HEK293T (cell line): ENCODE measurements at regions not wholly inside any gene's neighbourhood (a gene's known extent, or its start where the extent isn't known, plus 50 kb on each side); places are given as distances from the start of the nearest gene placed in this dataset.

ENCODE experiments used
- CTCF ChIA-PET: fragments of 350-600 bp; formaldehyde crosslinking; extraction: SDS; loops from one replicate; lab custom pipeline; 2021; ENCODE audit warnings: antibody characterized with exemption, inconsistent platforms; lab: Yijun Ruan, JAX
- POLR2A ChIA-PET: fragments of 350-600 bp; formaldehyde crosslinking; extraction: SDS; loops from one replicate; lab custom pipeline; 2020; ENCODE audit warnings: antibody characterized with exemption, inconsistent platforms; lab: Yijun Ruan, JAX
- DNase-seq: peaks from one replicate; pipeline ENCODE4 v3.0.0; 2012; ENCODE audit warnings: mixed read lengths; ENCODE audit errors: extremely low spot score
- ARNT ChIP-seq: fragments of 450-650 bp; IDR thresholded peaks from 2 replicates; pipeline ENCODE4 v1.6.1; 2017; ENCODE audit warnings: mild to moderate bottlenecking
- BHLHE40 ChIP-seq: fragments of 450-650 bp; IDR thresholded peaks from 2 replicates; pipeline ENCODE4 v1.6.1; 2016; ENCODE audit warnings: mild to moderate bottlenecking, moderate library complexity, borderline replicate concordance
- CTBP1 ChIP-seq: fragments of 450-650 bp; IDR thresholded peaks from 2 replicates; pipeline ENCODE4 v1.6.1; 2016; ENCODE audit warnings: borderline replicate concordance
- ELF4 ChIP-seq: fragments of 450-650 bp; IDR thresholded peaks from 2 replicates; pipeline ENCODE4 v1.6.1; 2017; ENCODE audit warnings: antibody characterized with exemption
- FOXA1 ChIP-seq: fragments of 450-650 bp; IDR thresholded peaks from 2 replicates; pipeline ENCODE4 v1.6.1; 2016; ENCODE audit warnings: mild to moderate bottlenecking
- FOXK2 ChIP-seq: fragments of 450-650 bp; IDR thresholded peaks from 2 replicates; pipeline ENCODE4 v1.6.1; 2016; ENCODE audit warnings: mild to moderate bottlenecking
- FOXM1 ChIP-seq: fragments of 450-650 bp; IDR thresholded peaks from 2 replicates; pipeline ENCODE4 v1.6.1; 2017; ENCODE audit warnings: mild to moderate bottlenecking, borderline replicate concordance
- HDGF ChIP-seq: fragments of 450-650 bp; IDR thresholded peaks from 2 replicates; pipeline ENCODE4 v1.6.1; 2017; ENCODE audit warnings: antibody characterized with exemption, borderline replicate concordance
- L3MBTL2 ChIP-seq: fragments of 450-650 bp; conservative IDR thresholded peaks from 2 replicates; pipeline ENCODE4 v1.6.1; 2016; ENCODE audit warnings: mild to moderate bottlenecking
- LEF1 ChIP-seq: fragments of 450-650 bp; IDR thresholded peaks from 2 replicates; pipeline ENCODE4 v1.6.1; 2017; ENCODE audit warnings: mild to moderate bottlenecking, borderline replicate concordance
- NFRKB ChIP-seq: fragments of 450-650 bp; IDR thresholded peaks from 2 replicates; pipeline ENCODE4 v1.6.1; 2016; ENCODE audit warnings: mild to moderate bottlenecking, moderate library complexity
- PKNOX1 ChIP-seq: fragments of 450-650 bp; IDR thresholded peaks from 2 replicates; pipeline ENCODE4 v1.6.1; 2016
- SP1 ChIP-seq: fragments of 450-650 bp; IDR thresholded peaks from 2 replicates; pipeline ENCODE4 v1.6.1; 2017
- SUZ12 ChIP-seq: fragments of 450-650 bp; IDR thresholded peaks from 2 replicates; pipeline ENCODE4 v1.6.1; 2016; ENCODE audit warnings: mild to moderate bottlenecking
- TARDBP ChIP-seq: fragments of 450-650 bp; IDR thresholded peaks from 2 replicates; pipeline ENCODE4 v1.6.1; 2016
- ZNF384 ChIP-seq: fragments of 450-650 bp; IDR thresholded peaks from 2 replicates; pipeline ENCODE4 v1.6.1; 2016

GRCh38 chr4:31417040-31417439 is 696.9 kb downstream of the PCDH7 start:
- ChIA-PET CTCF (no interaction called here), POLR2A (no interaction called here)
- TF ChIP-seq L3MBTL2, result no peak
- no peak for TF ChIP-seq TARDBP
- TF ChIP-seq FOXA1, result no peak
- no peak for TF ChIP-seq HDGF
- no peak for TF ChIP-seq NFRKB
- TF ChIP-seq PKNOX1, result no peak
- no peak for TF ChIP-seq ELF4
- TF ChIP-seq BHLHE40, result no peak
- TF ChIP-seq SP1, result no peak
- no peak for TF ChIP-seq FOXM1
- TF ChIP-seq FOXK2, result no peak
- no peak for TF ChIP-seq ZNF384
- TF ChIP-seq LEF1, result no peak
- TF ChIP-seq SUZ12, result no peak
- no peak for TF ChIP-seq ARNT
- TF ChIP-seq CTBP1, result no peak
- DNase-seq, result no peak

GRCh38 chr4:31422006-31422405 is 701.8 kb downstream of the PCDH7 start:
- no peak for TF ChIP-seq FOXK2
- TF ChIP-seq PKNOX1, result no peak
- TF ChIP-seq ZNF384, result no peak
- no peak for TF ChIP-seq SP1
- no peak for TF ChIP-seq SUZ12
- CTCF ChIA-PET, result interaction anchor here (0.5 kb wide), 1 partner anchor 242 kb away, joined by 4 read pairs; no protein-coding TSS in a partner anchor
- POLR2A ChIA-PET, result no interaction called here
- DNase-seq, result no peak

DNA sequence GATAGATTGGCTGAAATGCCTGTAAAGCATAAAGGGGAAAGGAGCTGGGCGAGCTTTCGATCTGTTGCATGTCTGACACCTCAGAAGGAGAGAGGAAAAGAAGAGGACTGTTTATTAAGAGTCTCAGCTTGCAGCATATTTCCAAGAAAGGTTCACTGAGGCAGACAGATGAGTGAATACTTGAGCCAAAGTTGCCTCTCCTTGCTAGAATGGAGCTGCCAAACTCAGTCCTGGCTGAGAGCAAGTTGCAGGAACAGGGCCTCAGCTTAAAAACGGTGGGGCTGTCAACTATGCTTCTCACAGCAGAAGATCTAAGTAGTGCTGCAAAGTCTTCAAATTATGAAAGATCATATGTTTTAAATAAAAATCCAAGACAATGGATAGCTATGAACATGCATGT is 707.5 kb downstream of the PCDH7 start:
- CTCF ChIA-PET, result no interaction called here
- TF ChIP-seq ARNT (no peak), L3MBTL2 (no peak), FOXM1 (no peak), LEF1 (no peak), SUZ12 (no peak), ZNF384 (no peak), TARDBP (no peak), HDGF (no peak), CTBP1 (no peak), SP1 (no peak), PKNOX1 (no peak), FOXK2 (no peak), FOXA1 (no peak), ELF4 (no peak), NFRKB (no peak), BHLHE40 (no peak)
- POLR2A ChIA-PET, result no interaction called here
- DNase-seq, result no peak

DNA sequence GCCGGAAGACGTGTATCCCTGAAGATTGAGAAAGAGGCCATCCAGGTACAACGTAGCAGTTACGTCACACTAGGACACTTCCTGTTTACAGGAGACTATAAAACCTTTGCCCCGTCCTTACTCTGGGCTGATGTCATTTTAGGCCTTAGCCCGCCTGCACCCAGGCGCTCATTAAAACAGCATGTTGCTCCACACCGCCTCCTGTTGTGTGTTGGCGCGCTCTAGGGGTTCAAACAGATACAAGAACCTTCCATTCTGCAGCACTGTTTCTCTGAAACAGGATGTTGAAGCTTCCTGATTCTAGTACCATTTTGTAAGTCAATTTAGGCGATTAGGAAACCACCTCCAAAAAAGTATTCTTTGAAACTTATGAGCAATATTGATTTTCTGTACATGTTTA is 722.1 kb downstream of the PCDH7 start:
- CTCF ChIA-PET, result no interaction called here
- TF ChIP-seq CTBP1 (no peak), SUZ12 (no peak), PKNOX1 (no peak), ARNT (no peak), FOXA1 (no peak), ELF4 (no peak), TARDBP (no peak), HDGF (no peak), NFRKB (no peak), FOXK2 (no peak), FOXM1 (no peak), ZNF384 (no peak), BHLHE40 (no peak), L3MBTL2 (no peak), LEF1 (no peak), SP1 (no peak)
- POLR2A ChIA-PET, result no interaction called here
- no peak for DNase-seq

DNA sequence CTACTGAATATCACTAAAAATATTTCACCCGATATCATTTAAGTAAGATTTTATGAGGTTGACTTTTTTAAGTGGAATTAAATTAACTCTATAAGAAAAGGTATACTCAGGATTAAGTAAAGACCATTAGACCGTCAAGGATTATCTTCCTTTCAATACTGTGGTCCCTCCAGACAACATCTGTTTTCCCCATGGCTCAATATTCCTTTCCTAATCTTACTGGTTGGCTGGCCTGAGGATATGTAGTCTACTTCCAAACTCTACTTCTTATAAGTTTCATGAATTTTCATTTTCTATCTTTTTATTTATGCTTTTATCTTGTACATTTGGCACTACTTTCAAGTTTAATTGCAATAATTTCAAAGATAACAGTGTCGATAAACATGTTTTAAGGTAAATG is 725.4 kb downstream of the PCDH7 start:
- CTCF ChIA-PET, result no interaction called here
- POLR2A ChIA-PET, result no interaction called here
- TF ChIP-seq HDGF, result no peak
- no peak for TF ChIP-seq PKNOX1
- TF ChIP-seq ELF4, result no peak
- TF ChIP-seq LEF1, result no peak
- TF ChIP-seq BHLHE40, result no peak
- TF ChIP-seq NFRKB, result no peak
- TF ChIP-seq ARNT, result no peak
- TF ChIP-seq FOXM1, result no peak
- TF ChIP-seq ZNF384, result no peak
- TF ChIP-seq FOXK2, result no peak
- TF ChIP-seq FOXA1, result no peak
- no peak for TF ChIP-seq CTBP1
- no peak for TF ChIP-seq SUZ12
- TF ChIP-seq L3MBTL2, result no peak
- TF ChIP-seq TARDBP, result no peak
- TF ChIP-seq SP1, result no peak
- no peak for DNase-seq
